ENCODE measurements at regions not wholly inside any gene's neighbourhood (a gene's known extent, or its start where the extent isn't known, plus 50 kb on each side); places are given as distances from the start of the nearest gene placed in this dataset.

- intact Hi-C loops (cut with micrococcal nuclease): no loop called here
- CTCF ChIA-PET: interaction anchor here (0.7 kb wide), 1 partner anchor 107 kb away, joined by 3 read pairs; no protein-coding TSS in a partner anchor
- Histone ChIP-seq H3K9me3 (ENCODE audit: low read length) (no peaks in the 10 kb centered on the region), H3K4me1 (ENCODE audit: insufficient read depth, low read length) (peaks cover 12% of the 10 kb centered on the region), H3K27ac (ENCODE audit: low read length) (no peak overlapping the region), H3K27me3 (ENCODE audit: low read length) (no peaks in the 10 kb centered on the region), H3K9ac (ENCODE audit: low read length) (no peak overlapping the region), H3K4me2 (ENCODE audit: low read length) (no peak overlapping the region), H4K20me1 (ENCODE audit: low read length) (no peaks in the 10 kb centered on the region), H3F3A (ENCODE audit: low read length, unreplicated experiment) (no peaks in the 10 kb centered on the region), H3K4me3 (ENCODE audit: low read length) (no peak overlapping the region), H3K36me3 (ENCODE audit: low read depth, low read length) (no peaks in the 10 kb centered on the region), H3K9me2 (replicated peaks; ENCODE audit: low read length) (no peaks in the 10 kb centered on the region), H2AFZ (ENCODE audit: low read length) (no peak overlapping the region), H3K79me2 (ENCODE audit: low read length) (no peaks in the 10 kb centered on the region)
- no peak; the same call in 1 of the 2 replicates for TF ChIP-seq CTCF (conservative IDR thresholded peaks at IDR 0.05; ENCODE audit: low read depth, low read length)
- no peak for TF ChIP-seq EZH2 (IDR thresholded peaks at IDR 0.05; ENCODE audit: low read length, unreplicated experiment)
- no peak for TF ChIP-seq EZH2phosphoT487 (IDR thresholded peaks at IDR 0.05; ENCODE audit: borderline replicate concordance, low read length)
- no peak for DNase-seq
- no TSS peak for BruUV-seq (replicated peaks)
- POLR2A ChIA-PET (ENCODE audit: unreplicated experiment): no interaction called here
- ATAC-seq: peak; percentile 35; the same call in 1 of the 2 replicates
Measured at GRCh38 chr5:74943905-74944304, 77.7 kb upstream of the FAM169A start.

DNA sequence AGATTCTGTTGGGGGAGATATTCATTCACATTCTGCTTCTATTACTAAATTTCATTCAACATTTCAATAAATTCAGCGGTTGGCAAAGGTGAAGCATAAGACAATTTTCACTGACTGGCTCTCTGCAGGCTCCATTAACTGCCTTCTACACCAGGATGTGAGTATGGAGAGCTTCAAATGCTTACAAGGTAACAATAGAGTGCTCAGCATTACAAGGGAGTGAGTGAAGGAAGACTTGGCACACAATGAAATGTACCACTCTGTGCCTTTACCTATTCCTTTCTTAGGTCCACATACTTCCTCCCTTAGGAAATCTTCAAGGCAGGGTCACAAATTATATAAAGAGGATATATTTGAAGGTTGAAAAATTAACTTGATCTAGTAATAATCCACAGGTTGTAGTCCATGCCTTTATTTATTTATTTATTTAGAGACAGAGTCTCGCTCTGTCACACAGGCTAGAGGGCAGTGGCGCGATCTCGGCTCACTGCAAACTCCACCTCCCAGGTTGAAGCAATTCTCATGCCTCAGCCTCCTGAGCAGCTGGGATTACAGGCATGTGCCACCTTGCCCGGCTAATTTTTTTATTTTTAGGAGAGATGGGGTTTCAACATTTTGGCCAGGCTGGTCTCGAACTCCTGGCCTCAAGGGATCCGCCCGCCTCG is 76.6 kb upstream of the FAM169A start:
- POLR2A ChIA-PET (ENCODE audit: unreplicated experiment): no interaction called here
- TF ChIP-seq EZH2 (IDR thresholded peaks at IDR 0.05; ENCODE audit: low read length, unreplicated experiment) (no peak), CTCF (conservative IDR thresholded peaks at IDR 0.05; ENCODE audit: low read depth, low read length) (no peak), EZH2phosphoT487 (IDR thresholded peaks at IDR 0.05; ENCODE audit: borderline replicate concordance, low read length) (no peak)

GRCh38 chr5:74940782-74941353 is 74.7 kb upstream of the FAM169A start:
- ATAC-seq: no peak

More for the DNA sequence above, 76.6 kb upstream of the FAM169A start:
- Histone ChIP-seq H3K4me1 (ENCODE audit: insufficient read depth, low read length) (peaks cover under 1% of the 10 kb centered on the region; the same call in 1 of the 2 replicates), H3K9me3 (ENCODE audit: low read length) (no peaks in the 10 kb centered on the region), H3K27ac (ENCODE audit: low read length) (no peak overlapping the region), H3K79me2 (ENCODE audit: low read length) (no peaks in the 10 kb centered on the region), H2AFZ (ENCODE audit: low read length) (no peak overlapping the region), H3K9ac (ENCODE audit: low read length) (no peak overlapping the region), H4K20me1 (ENCODE audit: low read length) (no peaks in the 10 kb centered on the region), H3K4me2 (ENCODE audit: low read length) (no peak overlapping the region), H3F3A (ENCODE audit: low read length, unreplicated experiment) (no peaks in the 10 kb centered on the region), H3K27me3 (ENCODE audit: low read length) (no peaks in the 10 kb centered on the region), H3K9me2 (replicated peaks; ENCODE audit: low read length) (no peaks in the 10 kb centered on the region), H3K36me3 (ENCODE audit: low read depth, low read length) (no peaks in the 10 kb centered on the region), H3K4me3 (ENCODE audit: low read length) (no peak overlapping the region)
- CTCF ChIA-PET: no interaction called here
- no peak for ATAC-seq
- intact Hi-C loops (cut with micrococcal nuclease): no loop called here
- DNase-seq: no peak
- BruUV-seq (replicated peaks): no TSS peak

More at GRCh38 chr5:74940782-74941353, 74.7 kb upstream of the FAM169A start:
- TF ChIP-seq EZH2phosphoT487 (IDR thresholded peaks at IDR 0.05; ENCODE audit: borderline replicate concordance, low read length) (no peak), EZH2 (IDR thresholded peaks at IDR 0.05; ENCODE audit: low read length, unreplicated experiment) (no peak), CTCF (conservative IDR thresholded peaks at IDR 0.05; ENCODE audit: low read depth, low read length) (no peak)
- no peaks in the 10 kb centered on the region for H3F3A ChIP-seq (ENCODE audit: low read length, unreplicated experiment)
- no peaks in the 10 kb centered on the region for H3K9me2 ChIP-seq (replicated peaks; ENCODE audit: low read length)
- no peak overlapping the region for H3K9ac ChIP-seq (ENCODE audit: low read length)
- H3K4me2 ChIP-seq (ENCODE audit: low read length): no peak overlapping the region
- H4K20me1 ChIP-seq (ENCODE audit: low read length): no peaks in the 10 kb centered on the region
- ChIA-PET POLR2A (ENCODE audit: unreplicated experiment) (no interaction called here), CTCF (no interaction called here)
- H3K27me3 ChIP-seq (ENCODE audit: low read length): no peaks in the 10 kb centered on the region
- DNase-seq: no peak
- H3K4me3 ChIP-seq (ENCODE audit: low read length): no peak overlapping the region
- H3K27ac ChIP-seq (ENCODE audit: low read length): no peak overlapping the region
- no TSS peak for BruUV-seq (replicated peaks)
- H3K9me3 ChIP-seq (ENCODE audit: low read length): no peaks in the 10 kb centered on the region
- intact Hi-C loops (cut with micrococcal nuclease): no loop called here
- H3K4me1 ChIP-seq (ENCODE audit: insufficient read depth, low read length): no peaks in the 10 kb centered on the region
- no peaks in the 10 kb centered on the region for H3K36me3 ChIP-seq (ENCODE audit: low read depth, low read length)
- H3K79me2 ChIP-seq (ENCODE audit: low read length): no peaks in the 10 kb centered on the region
- H2AFZ ChIP-seq (ENCODE audit: low read length): no peak overlapping the region

All from PC-3 (cell line).